BLaER1 treated with 17β-estradiol and CSF1 and Interleukin-3, amounts not matched to agents 10 nM and 100 nM (cell line): ENCODE measurements at regions not wholly inside any gene's neighbourhood (a gene's known extent, or its start where the extent isn't known, plus 50 kb on each side); places are given as distances from the start of the nearest gene placed in this dataset.
"Not testable (repeated sequence)": the region's sequence is repeated elsewhere in the genome, so short reads cannot be mapped to it uniquely, and the experiment has no call there.

ENCODE experiments used
- H3K27ac ChIP-seq, 11 experiments: shearing (Covaris generic); formaldehyde crosslinking; 2 replicates each; pipeline ENCODE4 v1.8.1; 2022
- H3K27me3 ChIP-seq, 11 experiments: shearing (Covaris generic); formaldehyde crosslinking; 2 replicates each; pipeline ENCODE4 v1.8.1; 2022
- H3K36me3 ChIP-seq, 11 experiments: shearing (Covaris generic); formaldehyde crosslinking; 2 replicates each; pipeline ENCODE4 v1.8.1; 2022
- H3K4me1 ChIP-seq, 10 experiments: shearing (Covaris generic); formaldehyde crosslinking; 2 replicates each; pipeline ENCODE4 v1.8.1; 2022
- H3K4me2 ChIP-seq, 11 experiments: shearing (Covaris generic); formaldehyde crosslinking; 2 replicates each; pipeline ENCODE4 v1.8.1; 2022
- H3K4me3 ChIP-seq, 10 experiments: shearing (Covaris generic); formaldehyde crosslinking; 2 replicates each; pipeline ENCODE4 v1.8.1; 2022
- H3K9ac ChIP-seq, 11 experiments: shearing (Covaris generic); formaldehyde crosslinking; 2 replicates each; pipeline ENCODE4 v1.8.1; 2022
- H3K9me3 ChIP-seq, 11 experiments: shearing (Covaris generic); formaldehyde crosslinking; replicated peaks in 1 of 11; 2 replicates each; pipeline ENCODE4 v1.8.1; 2022
- H4K20me1 ChIP-seq, 11 experiments: shearing (Covaris generic); formaldehyde crosslinking; 2 replicates each; pipeline ENCODE4 v1.8.1; 2022
- Cebpa-rat ChIP-seq, 11 experiments: shearing (Covaris generic); IDR thresholded peaks; 2 replicates each; pipeline ENCODE4 v1.8.1; 2022

DNA sequence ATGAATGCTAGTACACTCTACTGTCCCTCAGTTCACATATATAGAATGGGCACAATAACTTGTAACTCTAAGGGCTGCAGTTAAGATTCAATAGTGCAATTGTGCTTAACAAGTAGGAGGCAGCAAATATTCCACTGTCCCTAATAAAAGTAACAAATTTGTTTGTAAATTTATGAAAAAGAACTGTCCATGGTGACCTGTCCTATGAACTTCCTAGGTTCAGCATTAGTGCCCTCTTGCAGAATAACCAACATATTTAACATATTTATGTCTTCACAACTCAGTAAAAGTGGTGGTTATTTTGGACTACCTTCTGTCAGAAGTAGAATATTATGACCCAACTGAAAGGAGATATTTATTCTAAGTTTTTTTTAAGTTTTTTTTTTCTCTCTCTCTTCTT lies 327.8 kb downstream of the CENPW start:
- H3K4me1 ChIP-seq = peaks cover 0 to 4% (median 0%) of the 10 kb centered on the region in 10 experiments; a peak in 1 of 20 replicates
- no peak overlapping the region for H3K4me3 ChIP-seq
- H3K36me3 ChIP-seq = no peaks in the 10 kb centered on the region
- TF ChIP-seq Cebpa-rat (IDR thresholded peaks at IDR 0.05) = no peak
- H3K4me2 ChIP-seq = no peak overlapping the region
- H3K27me3 ChIP-seq = no peaks in the 10 kb centered on the region
- no peak overlapping the region for H3K27ac ChIP-seq
- no peaks in the 10 kb centered on the region for H4K20me1 ChIP-seq
- peaks cover 0 to 7% (median 5%) of the 10 kb centered on the region in 11 experiments; a peak in 9 of 22 replicates for H3K9me3 ChIP-seq
- no peak overlapping the region for H3K9ac ChIP-seq

DNA sequence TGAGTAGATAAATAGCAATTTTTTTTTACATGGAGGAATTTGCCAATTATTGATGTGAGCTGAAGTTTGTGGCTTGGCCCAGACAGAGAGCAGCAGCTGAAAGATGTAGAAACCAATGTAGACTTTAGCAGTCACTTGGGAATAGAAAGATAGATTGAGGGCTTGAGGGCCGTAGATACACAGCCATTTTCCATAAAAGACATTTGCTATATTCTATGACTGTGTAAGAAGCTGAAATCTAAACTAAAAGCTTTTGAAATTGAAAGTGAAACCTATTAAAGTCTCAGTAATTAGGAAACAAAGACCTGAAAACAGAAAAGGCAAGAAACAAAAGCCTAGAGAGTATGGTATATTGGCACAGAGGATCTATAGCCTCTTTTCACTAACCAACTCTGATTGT lies 332.7 kb downstream of the CENPW start:
- H3K4me3 ChIP-seq = no peak overlapping the region
- peaks cover 0 to 7% (median 5%) of the 10 kb centered on the region in 11 experiments; a peak in 9 of 22 replicates for H3K9me3 ChIP-seq
- H3K27me3 ChIP-seq = no peaks in the 10 kb centered on the region
- H3K36me3 ChIP-seq = no peaks in the 10 kb centered on the region
- TF ChIP-seq Cebpa-rat (IDR thresholded peaks at IDR 0.05) = no peak
- H3K4me2 ChIP-seq = peak overlapping the region in 3 of 11 experiments; percentile 2 to 18 (median 14); a peak in 3 of 22 replicates
- no peaks in the 10 kb centered on the region for H4K20me1 ChIP-seq
- peaks cover 0 to 5% (median 0%) of the 10 kb centered on the region in 10 experiments; a peak in 1 of 20 replicates for H3K4me1 ChIP-seq
- no peak overlapping the region for H3K9ac ChIP-seq
- H3K27ac ChIP-seq = no peak overlapping the region; a peak in 1 of 22 replicates

GRCh38 chr6:126673749-126674148 lies 333.8 kb downstream of the CENPW start:
- H3K9ac ChIP-seq, H3K27me3 ChIP-seq, H3K36me3 ChIP-seq, H3K4me1 ChIP-seq, H3K9me3 ChIP-seq, H3K4me2 ChIP-seq, H3K27ac ChIP-seq, H4K20me1 ChIP-seq, H3K4me3 ChIP-seq: not testable (repeated sequence)

DNA sequence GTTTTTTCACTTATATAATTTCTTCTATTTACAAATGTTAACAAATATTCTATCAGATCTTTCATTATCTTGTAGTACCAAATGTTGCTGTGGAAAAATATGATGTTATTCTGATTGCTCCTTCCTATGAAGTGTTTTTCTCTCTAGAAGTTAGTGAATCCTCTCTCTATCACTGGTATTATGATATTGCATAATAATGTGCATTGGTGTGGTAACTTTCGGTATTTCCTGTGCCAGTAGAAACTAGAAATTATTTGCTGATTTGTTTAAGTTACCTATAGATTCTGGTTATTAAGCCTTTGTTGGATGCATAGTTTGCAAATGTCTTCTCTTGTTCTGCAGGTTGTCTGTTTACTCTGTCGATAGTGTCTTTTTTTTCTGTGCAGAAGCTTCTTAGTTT lies 342.5 kb downstream of the CENPW start:
- H4K20me1 ChIP-seq = no peaks in the 10 kb centered on the region
- no peak overlapping the region for H3K4me3 ChIP-seq
- no peaks in the 10 kb centered on the region for H3K36me3 ChIP-seq
- no peaks in the 10 kb centered on the region for H3K27me3 ChIP-seq
- H3K9me3 ChIP-seq = peaks cover 0 to 6% (median 0%) of the 10 kb centered on the region in 11 experiments; a peak in 1 of 22 replicates
- peaks cover 0 to 5% (median 0%) of the 10 kb centered on the region in 10 experiments; a peak in 4 of 20 replicates for H3K4me1 ChIP-seq
- H3K27ac ChIP-seq = no peak overlapping the region
- no peak overlapping the region for H3K9ac ChIP-seq
- TF ChIP-seq Cebpa-rat (IDR thresholded peaks at IDR 0.05) = peak in 2 of 11 experiments; percentile 41 to 72; a peak in 2 of 22 replicates
- no peak overlapping the region; a peak in 1 of 22 replicates for H3K4me2 ChIP-seq

GRCh38 chr6:126685182-126685581 lies 345.3 kb downstream of the CENPW start:
- no peak overlapping the region for H3K27ac ChIP-seq
- peaks cover 0 to 6% (median 0%) of the 10 kb centered on the region in 11 experiments; a peak in 1 of 22 replicates for H3K9me3 ChIP-seq
- no peaks in the 10 kb centered on the region for H3K27me3 ChIP-seq
- no peak overlapping the region for H3K4me2 ChIP-seq
- H3K9ac ChIP-seq = no peak overlapping the region
- no peak overlapping the region for H3K4me3 ChIP-seq
- no peaks in the 10 kb centered on the region for H3K36me3 ChIP-seq
- TF ChIP-seq Cebpa-rat (IDR thresholded peaks at IDR 0.05) = no peak
- peaks cover 0 to 5% (median 0%) of the 10 kb centered on the region in 10 experiments; a peak in 4 of 20 replicates for H3K4me1 ChIP-seq
- no peaks in the 10 kb centered on the region for H4K20me1 ChIP-seq

- TF ChIP-seq Cebpa-rat (IDR thresholded peaks at IDR 0.05) = peak in 7 of 11 experiments; percentile 30 to 79 (median 38); a peak in 6 of 22 replicates
- Histone ChIP-seq H3K9me3 (no peaks in the 10 kb centered on the region; a peak in 1 of 22 replicates), H4K20me1 (no peaks in the 10 kb centered on the region), H3K4me3 (no peak overlapping the region), H3K27me3 (no peaks in the 10 kb centered on the region), H3K27ac (no peak overlapping the region), H3K4me1 (no peaks in the 10 kb centered on the region), H3K9ac (no peak overlapping the region), H3K4me2 (no peak overlapping the region), H3K36me3 (no peaks in the 10 kb centered on the region)
Measured at GRCh38 chr6:126696921-126697693, 357.2 kb downstream of the CENPW start.

GRCh38 chr6:126698732-126699240 lies 358.9 kb downstream of the CENPW start:
- no peak overlapping the region for H3K4me2 ChIP-seq
- H4K20me1 ChIP-seq = no peaks in the 10 kb centered on the region
- no peaks in the 10 kb centered on the region for H3K4me1 ChIP-seq
- no peaks in the 10 kb centered on the region; a peak in 1 of 22 replicates for H3K9me3 ChIP-seq
- no peak overlapping the region for H3K27ac ChIP-seq
- H3K36me3 ChIP-seq = no peaks in the 10 kb centered on the region
- TF ChIP-seq Cebpa-rat (IDR thresholded peaks at IDR 0.05) = no peak
- no peak overlapping the region for H3K4me3 ChIP-seq
- H3K9ac ChIP-seq = no peak overlapping the region
- no peaks in the 10 kb centered on the region for H3K27me3 ChIP-seq

- no peaks in the 10 kb centered on the region for H4K20me1 ChIP-seq
- no peak overlapping the region for H3K9ac ChIP-seq
- no peak overlapping the region for H3K27ac ChIP-seq
- H3K4me2 ChIP-seq = no peak overlapping the region
- H3K36me3 ChIP-seq = no peaks in the 10 kb centered on the region
- TF ChIP-seq Cebpa-rat (IDR thresholded peaks at IDR 0.05) = no peak
- H3K27me3 ChIP-seq = no peaks in the 10 kb centered on the region
- H3K9me3 ChIP-seq = no peaks in the 10 kb centered on the region
- no peaks in the 10 kb centered on the region for H3K4me1 ChIP-seq
- H3K4me3 ChIP-seq = no peak overlapping the region
Measured at GRCh38 chr6:126701676-126702560, 362.0 kb downstream of the CENPW start.

- H3K27me3 ChIP-seq = no peaks in the 10 kb centered on the region
- H3K9me3 ChIP-seq = no peaks in the 10 kb centered on the region
- TF ChIP-seq Cebpa-rat (IDR thresholded peaks at IDR 0.05) = no peak
- H3K4me1 ChIP-seq = no peaks in the 10 kb centered on the region
- H3K27ac ChIP-seq = no peak overlapping the region
- H3K4me2 ChIP-seq = no peak overlapping the region
- no peaks in the 10 kb centered on the region for H3K36me3 ChIP-seq
- no peak overlapping the region for H3K9ac ChIP-seq
- H4K20me1 ChIP-seq = no peaks in the 10 kb centered on the region
- H3K4me3 ChIP-seq = no peak overlapping the region
Measured at GRCh38 chr6:126716032-126716431, 376.1 kb downstream of the CENPW start.
